Stomach (tissue), 8 donors: ENCODE measurements at regions not wholly inside any gene's neighbourhood (a gene's known extent, or its start where the extent isn't known, plus 50 kb on each side); places are given as distances from the start of the nearest gene placed in this dataset.

Experiments
- DNase-seq, 2 donors: peaks; one replicate each; pipeline versions ENCODE4 v3.0.0 to v3.0.0-alpha.2; 2013 to 2019
- H3K27ac ChIP-seq, 5 donors: fragments of 200-600 bp in 4 of 5; sonication (generic) in 4 of 5; one replicate each; pipeline ENCODE4 v1.5.1; 2013 to 2019; ENCODE audit warnings: mild to moderate bottlenecking in 1 of 5, moderate library complexity in 1 of 5
- H3K27me3 ChIP-seq, 3 donors: fragments of 200-600 bp; sonication (generic); one replicate each; pipeline ENCODE4 v1.5.1; 2017 to 2019; ENCODE audit warnings: mixed run types in 1 of 3
- H3K36me3 ChIP-seq, 4 donors: fragments of 200-600 bp; sonication (generic); 1 replicate in 3 of 4; 2 replicates in 1 of 4; pipeline ENCODE4 v1.5.1; 2016 to 2019
- H3K4me1 ChIP-seq, 4 donors: fragments of 200-600 bp; sonication (generic); one replicate each; pipeline ENCODE4 v1.5.1; 2016 to 2019
- H3K4me3 ChIP-seq, 4 donors: fragments of 200-600 bp; sonication (generic) in 3 of 4; one replicate each; pipeline ENCODE4 v1.5.1; 2016 to 2019; ENCODE audit warnings: mild to moderate bottlenecking in 1 of 4
- H3K9me3 ChIP-seq, 4 donors: fragments of 200-600 bp; sonication (generic); one replicate each; pipeline ENCODE4 v1.5.1; 2016 to 2019
- EP300 ChIP-seq: sonication (generic); formaldehyde crosslinking; IDR thresholded peaks from one replicate; pipeline ENCODE4 v1.6.1; 2017; ENCODE audit warnings: antibody characterized with exemption
- POLR2A ChIP-seq, 4 donors: fragments of 450-650 bp; IDR thresholded peaks; one replicate each; pipeline ENCODE4 v1.6.1; 2016; ENCODE audit warnings: antibody characterized with exemption in 4 of 4, control low read depth in 2 of 4, mild to moderate bottlenecking in 1 of 4, moderate library complexity in 1 of 4
- POLR2AphosphoS5 ChIP-seq, 3 donors: sonication (generic); formaldehyde crosslinking; IDR thresholded peaks; one replicate each; pipeline ENCODE4 v1.6.1; 2016; ENCODE audit warnings: antibody characterized with exemption in 3 of 3
- WGBS, 5 donors: extraction: QIAGEN DNeasy Blood & Tissue Kit in 3 of 5; methylation state at CpG; one replicate each; pipeline versions ENCODE4 v1.1.5 to v1.1.7; 2013 to 2018; 5-methylcytosine and 5-hydroxymethylcytosine counted together
- intact Hi-C: fragments of 100-400 bp; cut with DNase I; formaldehyde crosslinking; loops from one replicate; pipeline ENCODE4 v1.15.1; 2023; ENCODE audit warnings: low total_unique reads
- TF ChIP-seq, protein P1 (sequence below), 7 experiments: fragments of 450-650 bp in 4 of 7; fragments of 200-600 bp in 3 of 7; sonication (generic) in 3 of 7; IDR thresholded peaks; one replicate each; pipeline ENCODE4 v1.5.1; 2016 to 2019; ENCODE audit warnings: antibody characterized with exemption in 7 of 7, control low read depth in 2 of 7, mild to moderate bottlenecking in 1 of 7
- donor health status: healthy with polysubstance abuse.
- donor health status: Bipolar disorder and iron deficiency.
- donor health status: healthy.

DNA sequence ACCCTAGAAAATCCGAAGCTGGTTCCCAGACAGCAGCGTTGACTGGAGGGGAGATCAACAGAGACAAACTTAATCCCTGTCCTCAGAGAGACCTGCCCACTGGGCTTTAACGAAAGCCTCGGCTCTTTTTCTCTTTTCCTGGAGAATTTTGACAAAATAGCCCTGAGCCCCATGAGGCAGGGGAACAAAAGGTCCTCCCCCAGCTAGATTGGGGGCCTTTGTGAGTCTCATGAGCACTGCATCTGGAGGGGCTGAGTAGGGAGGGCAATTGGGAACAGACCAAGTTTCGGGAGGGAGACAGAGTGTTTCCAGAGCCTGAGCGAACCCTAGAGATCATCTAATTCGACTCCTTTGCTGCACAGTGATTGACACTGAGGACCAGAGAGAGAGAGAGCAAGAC lies 123.9 kb upstream of the HAAO start:
- Histone ChIP-seq H3K4me1 (peaks cover 20 to 33% (median 26%) of the 10 kb centered on the region in 4 donors), H3K36me3 (no peaks in the 10 kb centered on the region), H3K4me3 (no peak overlapping the region), H3K27me3 (no peaks in the 10 kb centered on the region), H3K27ac (no peak overlapping the region), H3K9me3 (no peaks in the 10 kb centered on the region)
- no peak for TF ChIP-seq EP300
- TF ChIP-seq, protein P1, sequence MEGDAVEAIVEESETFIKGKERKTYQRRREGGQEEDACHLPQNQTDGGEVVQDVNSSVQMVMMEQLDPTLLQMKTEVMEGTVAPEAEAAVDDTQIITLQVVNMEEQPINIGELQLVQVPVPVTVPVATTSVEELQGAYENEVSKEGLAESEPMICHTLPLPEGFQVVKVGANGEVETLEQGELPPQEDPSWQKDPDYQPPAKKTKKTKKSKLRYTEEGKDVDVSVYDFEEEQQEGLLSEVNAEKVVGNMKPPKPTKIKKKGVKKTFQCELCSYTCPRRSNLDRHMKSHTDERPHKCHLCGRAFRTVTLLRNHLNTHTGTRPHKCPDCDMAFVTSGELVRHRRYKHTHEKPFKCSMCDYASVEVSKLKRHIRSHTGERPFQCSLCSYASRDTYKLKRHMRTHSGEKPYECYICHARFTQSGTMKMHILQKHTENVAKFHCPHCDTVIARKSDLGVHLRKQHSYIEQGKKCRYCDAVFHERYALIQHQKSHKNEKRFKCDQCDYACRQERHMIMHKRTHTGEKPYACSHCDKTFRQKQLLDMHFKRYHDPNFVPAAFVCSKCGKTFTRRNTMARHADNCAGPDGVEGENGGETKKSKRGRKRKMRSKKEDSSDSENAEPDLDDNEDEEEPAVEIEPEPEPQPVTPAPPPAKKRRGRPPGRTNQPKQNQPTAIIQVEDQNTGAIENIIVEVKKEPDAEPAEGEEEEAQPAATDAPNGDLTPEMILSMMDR (IDR thresholded peaks at IDR 0.05), result no peak
- no peak for TF ChIP-seq POLR2AphosphoS5 (IDR thresholded peaks at IDR 0.05)
- TF ChIP-seq POLR2A (IDR thresholded peaks at IDR 0.05), result no peak
- WGBS, 5 donors, result 79 to 86% (median 83%) methylated on average over 7 of the region's 7 CpGs
- intact Hi-C loops, result no loop called here
- no peak for DNase-seq

DNA sequence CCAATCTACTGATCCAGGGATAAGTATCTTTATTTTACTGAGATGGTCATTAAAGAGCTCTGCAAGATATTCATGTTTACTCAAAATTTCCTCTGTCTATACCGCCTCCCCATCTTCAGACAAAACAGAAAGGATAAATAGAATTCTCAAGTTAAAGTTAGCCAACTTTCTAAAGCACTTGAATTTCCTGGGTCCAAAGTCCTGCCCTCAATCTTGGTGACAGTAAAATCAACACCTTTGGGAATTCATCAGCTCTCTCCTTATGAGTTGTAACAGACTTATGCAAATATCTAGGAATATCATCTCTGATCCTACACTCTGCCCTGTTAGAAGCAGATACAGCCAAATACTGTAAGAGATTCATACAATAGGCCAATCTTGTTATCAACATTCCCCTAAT lies 122.5 kb upstream of the HAAO start:
- DNase-seq, result peak in 1 of 2 donors; percentile 51
- peak overlapping the region in 1 of 5 donors; percentile 40 for H3K27ac ChIP-seq
- intact Hi-C loops, result no loop called here
- H3K4me1 ChIP-seq, result peaks cover 34 to 46% (median 40%) of the 10 kb centered on the region in 4 donors
- H3K27me3 ChIP-seq, result no peaks in the 10 kb centered on the region
- 0 to 55% (median 40%) methylated on average over 1 of the region's 1 CpG for WGBS, 5 donors
- no peak for TF ChIP-seq POLR2A (IDR thresholded peaks at IDR 0.05)
- TF ChIP-seq EP300, result no peak
- TF ChIP-seq, protein P1 (IDR thresholded peaks at IDR 0.05), result no peak
- no peak for TF ChIP-seq POLR2AphosphoS5 (IDR thresholded peaks at IDR 0.05)
- no peaks in the 10 kb centered on the region for H3K36me3 ChIP-seq
- H3K4me3 ChIP-seq, result no peak overlapping the region
- no peaks in the 10 kb centered on the region for H3K9me3 ChIP-seq

DNA sequence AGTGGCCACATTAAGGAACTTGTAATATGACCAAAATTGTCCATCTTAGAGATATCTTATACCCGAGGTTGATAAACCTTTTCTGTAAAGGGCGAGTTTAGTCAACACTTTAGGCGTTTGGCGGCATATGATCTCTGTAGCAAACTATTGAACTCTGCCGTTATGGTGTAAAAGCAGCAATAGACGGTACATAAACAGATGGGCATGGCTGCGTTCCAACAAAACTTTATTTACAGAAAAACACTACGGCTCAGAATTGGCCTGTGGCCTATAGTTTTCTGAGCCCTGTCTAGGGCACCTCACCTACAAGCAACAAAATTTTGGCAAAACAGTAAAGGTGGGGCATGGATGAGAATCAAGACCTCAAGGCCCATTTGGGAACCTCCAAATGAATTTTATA lies 121.9 kb upstream of the HAAO start:
- Histone ChIP-seq H3K9me3 (no peaks in the 10 kb centered on the region), H3K27me3 (no peaks in the 10 kb centered on the region), H3K36me3 (no peaks in the 10 kb centered on the region), H3K4me1 (peaks cover 38 to 52% (median 44%) of the 10 kb centered on the region in 4 donors), H3K4me3 (no peak overlapping the region), H3K27ac (peak overlapping the region in 3 of 5 donors; percentile 3 to 40 (median 31))
- TF ChIP-seq POLR2AphosphoS5 (IDR thresholded peaks at IDR 0.05) (no peak), EP300 (no peak), POLR2A (IDR thresholded peaks at IDR 0.05) (no peak)
- TF ChIP-seq, protein P1 (IDR thresholded peaks at IDR 0.05), result no peak
- DNase-seq, result no peak
- WGBS, 5 donors, result 23 to 51% (median 36%) methylated on average over 8 of the region's 8 CpGs
- intact Hi-C loops, result no loop called here

DNA sequence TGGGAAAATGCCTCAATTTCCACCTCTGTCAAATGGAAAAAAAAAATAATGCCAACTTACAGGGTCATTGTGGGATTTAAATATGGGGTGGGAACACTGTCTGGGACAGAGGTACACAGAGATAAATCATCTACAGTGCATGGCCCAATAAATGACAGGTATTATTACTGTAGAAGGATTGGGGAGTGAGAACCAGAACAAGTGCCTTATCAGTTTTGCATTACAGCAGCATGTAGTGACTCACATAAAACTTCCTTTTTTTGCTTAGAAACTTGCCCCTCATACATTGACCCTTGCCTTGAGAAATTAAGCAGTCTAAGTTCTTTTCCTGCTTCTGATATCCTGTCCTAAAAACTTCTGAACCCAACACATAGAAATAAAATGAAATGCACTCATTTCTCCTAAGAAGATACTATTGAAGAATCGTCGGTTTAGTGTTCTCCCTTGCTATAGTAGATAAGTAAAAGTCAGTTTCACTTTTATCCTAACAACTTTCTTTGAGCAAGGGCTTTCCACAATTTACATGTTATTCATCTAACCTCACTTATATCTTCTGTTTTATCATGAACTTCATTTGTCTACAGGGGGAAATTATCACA lies 121.0 kb upstream of the HAAO start:
- intact Hi-C loops, result no loop called here
- Histone ChIP-seq H3K27me3 (no peaks in the 10 kb centered on the region), H3K27ac (peak overlapping the region in 2 of 5 donors; percentile 3 to 40), H3K4me1 (peaks cover 40 to 61% (median 50%) of the 10 kb centered on the region in 4 donors), H3K36me3 (no peaks in the 10 kb centered on the region), H3K4me3 (no peak overlapping the region), H3K9me3 (no peaks in the 10 kb centered on the region)
- no peak for DNase-seq
- 27 to 48% (median 38%) methylated on average over 2 of the region's 2 CpGs for WGBS, 5 donors
- TF ChIP-seq POLR2AphosphoS5 (IDR thresholded peaks at IDR 0.05), result no peak
- TF ChIP-seq, protein P1 (IDR thresholded peaks at IDR 0.05), result no peak
